Vagina (tissue), 2 donors: ENCODE measurements at regions not wholly inside any gene's neighbourhood (a gene's known extent, or its start where the extent isn't known, plus 50 kb on each side); places are given as distances from the start of the nearest gene placed in this dataset.
"Not testable (repeated sequence)": the region's sequence is repeated elsewhere in the genome, so short reads cannot be mapped to it uniquely, and the experiment has no call there.

Source experiments
- DNase-seq, 2 donors: peaks; one replicate each; pipeline ENCODE4 v3.0.0-alpha.2; 2017; ENCODE audit errors: extremely low spot score in 2 of 2
- H3K27ac ChIP-seq: fragments of 200-600 bp; sonication (generic); one replicate; pipeline ENCODE4 v1.5.1; 2019
- H3K27me3 ChIP-seq: fragments of 200-600 bp; sonication (generic); one replicate; pipeline ENCODE4 v1.5.1; 2019
- H3K36me3 ChIP-seq, 2 donors: fragments of 200-600 bp; sonication (generic); one replicate each; pipeline ENCODE4 v1.5.1; 2017 to 2019
- H3K4me1 ChIP-seq: fragments of 200-600 bp; sonication (generic); one replicate; pipeline ENCODE4 v1.5.1; 2019
- H3K4me3 ChIP-seq, 2 donors: fragments of 200-600 bp; sonication (generic); 1 replicate in 1 of 2; 2 replicates in 1 of 2; pipeline ENCODE4 v1.5.1; 2016 to 2019
- H3K9me3 ChIP-seq: fragments of 200-600 bp; sonication (generic); one replicate; pipeline ENCODE4 v1.5.1; 2019
- CTCF ChIP-seq, 3 experiments: fragments of 450-650 bp in 2 of 3; fragments of 200-600 bp in 1 of 3; sonication (generic) in 1 of 3; IDR thresholded peaks; one replicate each; pipeline ENCODE4 v1.5.1; 2017 to 2019; ENCODE audit warnings: antibody characterized with exemption in 3 of 3, mild to moderate bottlenecking in 2 of 3, moderate library complexity in 2 of 3
- POLR2A ChIP-seq, 2 donors: fragments of 450-650 bp; IDR thresholded peaks; one replicate each; pipeline ENCODE4 v1.6.1; 2017; ENCODE audit warnings: antibody characterized with exemption in 2 of 2, mild to moderate bottlenecking in 2 of 2, moderate library complexity in 2 of 2
- POLR2AphosphoS5 ChIP-seq, 2 donors: sonication (generic); formaldehyde crosslinking; IDR thresholded peaks; one replicate each; pipeline ENCODE4 v1.9.0; 2017; ENCODE audit warnings: antibody characterized with exemption in 2 of 2, mild to moderate bottlenecking in 2 of 2, low read depth in 1 of 2; ENCODE audit not compliant: insufficient read depth in 1 of 2
- intact Hi-C: fragments of 100-400 bp; cut with DNase I; formaldehyde crosslinking; loops from one replicate; pipeline ENCODE4 v1.15.1; 2023

- no peak for DNase-seq
- intact Hi-C loops = no loop called here
- Histone ChIP-seq H3K36me3 (no peaks in the 10 kb centered on the region), H3K27me3 (no peaks in the 10 kb centered on the region), H3K4me1 (peaks cover 13% of the 10 kb centered on the region), H3K27ac (no peak overlapping the region), H3K4me3 (peak overlapping the region; percentile 12 to 36), H3K9me3 (no peaks in the 10 kb centered on the region)
- TF ChIP-seq POLR2A (IDR thresholded peaks at IDR 0.05) = no peak
- no peak for TF ChIP-seq CTCF (IDR thresholded peaks at IDR 0.05)
- no peak for TF ChIP-seq POLR2AphosphoS5 (IDR thresholded peaks at IDR 0.05; ENCODE audit: insufficient read depth in 1 of 2, low read depth in 1 of 2)
Observed at GRCh38 chr6:27668442-27669294, 195.8 kb upstream of the ZNF184 start.

GRCh38 chr6:27667657-27668441 lies 194.9 kb upstream of the ZNF184 start:
- H3K27ac ChIP-seq = no peak overlapping the region
- H3K9me3 ChIP-seq = no peaks in the 10 kb centered on the region
- peaks cover 13% of the 10 kb centered on the region for H3K4me1 ChIP-seq
- no peaks in the 10 kb centered on the region for H3K27me3 ChIP-seq
- intact Hi-C loops = no loop called here
- peak overlapping the region in 1 of 2 donors; percentile 12 for H3K4me3 ChIP-seq
- TF ChIP-seq POLR2AphosphoS5 (IDR thresholded peaks at IDR 0.05; ENCODE audit: insufficient read depth in 1 of 2, low read depth in 1 of 2) (no peak), POLR2A (IDR thresholded peaks at IDR 0.05) (no peak), CTCF (IDR thresholded peaks at IDR 0.05) (no peak)
- H3K36me3 ChIP-seq = no peaks in the 10 kb centered on the region
- DNase-seq = no peak

GRCh38 chr6:27667016-27667656 lies 194.2 kb upstream of the ZNF184 start:
- TF ChIP-seq POLR2AphosphoS5 (IDR thresholded peaks at IDR 0.05; ENCODE audit: insufficient read depth in 1 of 2, low read depth in 1 of 2) = no peak
- no peak for TF ChIP-seq POLR2A (IDR thresholded peaks at IDR 0.05)
- no peak for TF ChIP-seq CTCF (IDR thresholded peaks at IDR 0.05)
- Histone ChIP-seq H3K4me1 (peaks cover 9% of the 10 kb centered on the region), H3K36me3 (no peaks in the 10 kb centered on the region), H3K4me3 (no peak overlapping the region), H3K27ac (no peak overlapping the region), H3K27me3 (no peaks in the 10 kb centered on the region), H3K9me3 (no peaks in the 10 kb centered on the region)
- intact Hi-C loops = no loop called here
- DNase-seq = no peak

- TF ChIP-seq CTCF (IDR thresholded peaks at IDR 0.05) = no peak
- no peak for TF ChIP-seq POLR2A (IDR thresholded peaks at IDR 0.05)
- TF ChIP-seq POLR2AphosphoS5 (IDR thresholded peaks at IDR 0.05; ENCODE audit: insufficient read depth in 1 of 2, low read depth in 1 of 2) = no peak
- Histone ChIP-seq H3K9me3 (no peaks in the 10 kb centered on the region), H3K4me1 (peaks cover 4% of the 10 kb centered on the region), H3K4me3 (no peak overlapping the region), H3K27ac (no peak overlapping the region), H3K36me3 (no peaks in the 10 kb centered on the region), H3K27me3 (no peaks in the 10 kb centered on the region)
- no peak for DNase-seq
- intact Hi-C loops = no loop called here
Observed at GRCh38 chr6:27662769-27663168, 189.9 kb upstream of the ZNF184 start.

- H3K4me3 ChIP-seq, DNase-seq, H3K4me1 ChIP-seq, H3K36me3 ChIP-seq, H3K27me3 ChIP-seq, intact Hi-C loops, H3K9me3 ChIP-seq, H3K27ac ChIP-seq: not testable (repeated sequence)
Observed at GRCh38 chr6:27662212-27662611, 189.3 kb upstream of the ZNF184 start.

GRCh38 chr6:27653143-27653825 lies 180.4 kb upstream of the ZNF184 start:
- H3K9me3 ChIP-seq, H3K4me1 ChIP-seq, H3K27me3 ChIP-seq, intact Hi-C loops, H3K4me3 ChIP-seq, H3K36me3 ChIP-seq, DNase-seq, H3K27ac ChIP-seq: not testable (repeated sequence)
